Loucy (cell line): ENCODE measurements at regions not wholly inside any gene's neighbourhood (a gene's known extent, or its start where the extent isn't known, plus 50 kb on each side); places are given as distances from the start of the nearest gene placed in this dataset.
"Not testable (repeated sequence)": the region's sequence is repeated elsewhere in the genome, so short reads cannot be mapped to it uniquely, and the experiment has no call there.

Experiments used
- EZH2phosphoT487 ChIP-seq: fragments of 200-600 bp; IDR thresholded peaks from 2 replicates; pipeline ENCODE4 v1.6.1; 2018; ENCODE audit warnings: antibody characterized with exemption, mild to moderate bottlenecking, moderate library complexity, borderline replicate concordance
- TF ChIP-seq, protein P1 (sequence below): fragments of 200-600 bp; sonication (generic); conservative IDR thresholded peaks from 2 replicates; pipeline ENCODE4 v1.5.1; 2014; ENCODE audit warnings: mild to moderate bottlenecking, antibody characterized with exemption, low read length

DNA sequence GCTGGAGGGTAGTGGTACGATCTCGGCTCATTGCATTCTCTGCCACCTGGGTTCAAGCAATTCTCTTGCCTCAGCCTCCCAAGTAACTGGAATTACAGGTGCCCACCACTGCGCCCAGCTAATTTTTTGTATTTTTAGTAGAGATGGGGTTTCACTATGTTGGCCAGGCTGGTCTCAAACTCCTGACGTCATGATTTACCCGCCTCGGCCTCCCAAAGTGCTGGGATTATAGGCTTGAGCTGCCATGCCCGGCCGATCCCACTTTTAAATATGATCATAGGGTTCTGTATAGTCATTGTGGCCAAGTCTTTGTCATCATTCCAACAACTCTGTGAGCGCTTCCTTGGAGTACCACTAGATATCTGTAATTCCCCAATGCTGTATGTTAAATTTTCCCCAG lies 698.2 kb downstream of the EFNB2 start:
- TF ChIP-seq, protein P1, sequence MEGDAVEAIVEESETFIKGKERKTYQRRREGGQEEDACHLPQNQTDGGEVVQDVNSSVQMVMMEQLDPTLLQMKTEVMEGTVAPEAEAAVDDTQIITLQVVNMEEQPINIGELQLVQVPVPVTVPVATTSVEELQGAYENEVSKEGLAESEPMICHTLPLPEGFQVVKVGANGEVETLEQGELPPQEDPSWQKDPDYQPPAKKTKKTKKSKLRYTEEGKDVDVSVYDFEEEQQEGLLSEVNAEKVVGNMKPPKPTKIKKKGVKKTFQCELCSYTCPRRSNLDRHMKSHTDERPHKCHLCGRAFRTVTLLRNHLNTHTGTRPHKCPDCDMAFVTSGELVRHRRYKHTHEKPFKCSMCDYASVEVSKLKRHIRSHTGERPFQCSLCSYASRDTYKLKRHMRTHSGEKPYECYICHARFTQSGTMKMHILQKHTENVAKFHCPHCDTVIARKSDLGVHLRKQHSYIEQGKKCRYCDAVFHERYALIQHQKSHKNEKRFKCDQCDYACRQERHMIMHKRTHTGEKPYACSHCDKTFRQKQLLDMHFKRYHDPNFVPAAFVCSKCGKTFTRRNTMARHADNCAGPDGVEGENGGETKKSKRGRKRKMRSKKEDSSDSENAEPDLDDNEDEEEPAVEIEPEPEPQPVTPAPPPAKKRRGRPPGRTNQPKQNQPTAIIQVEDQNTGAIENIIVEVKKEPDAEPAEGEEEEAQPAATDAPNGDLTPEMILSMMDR: not testable (repeated sequence)
- not testable (repeated sequence) for TF ChIP-seq EZH2phosphoT487
